ENCODE measurements at regions not wholly inside any gene's neighbourhood (a gene's known extent, or its start where the extent isn't known, plus 50 kb on each side); places are given as distances from the start of the nearest gene placed in this dataset.

DNA sequence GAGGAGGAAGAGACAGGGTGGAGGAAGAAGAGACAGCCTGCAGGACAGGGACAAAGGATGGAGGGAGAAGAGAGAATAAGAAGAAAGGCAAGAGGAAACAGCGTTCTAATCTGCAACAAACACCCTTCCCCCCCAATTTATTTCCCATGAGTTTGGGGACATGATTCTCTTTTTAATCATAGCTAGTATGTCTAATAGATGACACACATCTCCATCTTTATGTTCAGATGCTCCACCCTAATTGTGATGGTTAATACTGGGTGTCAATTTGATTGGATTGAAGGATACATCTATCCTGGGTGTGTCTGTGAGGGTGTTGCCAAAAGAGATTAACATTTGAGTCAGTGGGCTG is 200.8 kb downstream of the VCY1B start:
- CTCF ChIA-PET (ENCODE audit: partially characterized antibody) = no interaction called here
- Histone ChIP-seq H3K27ac (ENCODE audit: low read depth, low read length) (no peak overlapping the region), H4K20me1 (replicated peaks in 1 of 2; ENCODE audit: control insufficient read depth in 1 of 2, insufficient read depth in 2 of 2, low read length in 2 of 2) (no peaks in the 10 kb centered on the region), H2BK120ac (replicated peaks; ENCODE audit: low read depth, low read length) (no peak overlapping the region), H2AFZ (ENCODE audit: low read length) (no peak overlapping the region), H3K9ac (replicated peaks in 1 of 4; ENCODE audit: extremely low read depth in 1 of 4, low read depth in 3 of 4, low read length in 3 of 4) (no peak overlapping the region), H4K5ac (ENCODE audit: insufficient read length, low read depth, low read length) (no peak overlapping the region), H3K23ac (ENCODE audit: insufficient read length) (no peak overlapping the region), H3K79me2 (ENCODE audit: control insufficient read depth in 1 of 2, insufficient read depth in 2 of 2, low read length in 2 of 2) (no peaks in the 10 kb centered on the region), H3K27me3 (replicated peaks in 1 of 4; ENCODE audit: control insufficient read depth in 3 of 4, extremely low read depth in 1 of 4, insufficient read depth in 3 of 4, low read length in 3 of 4) (no peaks in the 10 kb centered on the region), H2BK12ac (ENCODE audit: low read depth, low read length) (no peak overlapping the region), H4K8ac (ENCODE audit: extremely low read depth, insufficient read depth, low read length) (no peak overlapping the region), H2BK5ac (ENCODE audit: low read depth, low read length) (no peak overlapping the region), H4K91ac (replicated peaks; ENCODE audit: insufficient read length, low read length) (no peak overlapping the region), H3K9me3 (ENCODE audit: insufficient read depth in 2 of 2, low read depth in 1 of 2, low read length in 1 of 2) (no peaks in the 10 kb centered on the region), H2BK15ac (ENCODE audit: low read length) (no peak overlapping the region), H3K36me3 (ENCODE audit: control insufficient read depth in 2 of 4, insufficient read depth in 4 of 4, low read length in 3 of 4) (no peaks in the 10 kb centered on the region), H3K23me2 (ENCODE audit: low read depth, low read length) (no peaks in the 10 kb centered on the region), H3K56ac (replicated peaks; ENCODE audit: insufficient read length, low read depth, low read length) (no peak overlapping the region), H3K4me2 (ENCODE audit: insufficient read depth in 1 of 2, low read depth in 2 of 2, low read length in 2 of 2) (no peak overlapping the region), H3K14ac (ENCODE audit: insufficient read length) (no peak overlapping the region), H3K4me1 (replicated peaks in 1 of 4; ENCODE audit: control insufficient read depth in 3 of 4, insufficient read depth in 4 of 4, low read length in 3 of 4) (no peaks in the 10 kb centered on the region), H3K4ac (replicated peaks; ENCODE audit: insufficient read length, low read depth, low read length) (no peak overlapping the region), H2AK5ac (ENCODE audit: low read depth, low read length) (no peak overlapping the region), H3K18ac (ENCODE audit: extremely low read depth, low read length) (no peak overlapping the region), H3K4me3 (ENCODE audit: extremely low read depth in 1 of 4, insufficient read depth in 2 of 4, low read depth in 3 of 4, low read length in 4 of 4) (no peak overlapping the region), H3K79me1 (ENCODE audit: low read depth, low read length) (no peaks in the 10 kb centered on the region), H2BK20ac (ENCODE audit: low read length) (no peak overlapping the region)
- WGBS, 2 experiments (ENCODE audit: extremely low coverage in 1 of 2, insufficient coverage in 1 of 2, insufficient read length in 1 of 2, insufficient replicate concordance in 2 of 2, low coverage in 1 of 2, low lambda C conversion rate in 2 of 2, missing lambda C conversion rate in 1 of 2) = 82% methylated on average over 1 of the region's 1 CpG; no CpG with 5 or more reads in 1 of the 2 experiments
- POLR2A ChIA-PET (ENCODE audit: partially characterized antibody) = no interaction called here
- no peak for FAIRE-seq
- TF ChIP-seq HDAC6 (IDR thresholded peaks at IDR 0.05; ENCODE audit: low read depth, low read length) (no peak), RXRA (IDR thresholded peaks at IDR 0.05; ENCODE audit: insufficient read depth, low read depth, low read length) (no peak)
- DNase-seq (ENCODE audit: low read depth in 1 of 2, low spot score in 2 of 2) = no peak
